Astrocyte (in vitro differentiated cells and primary cell): ENCODE measurements at regions not wholly inside any gene's neighbourhood (a gene's known extent, or its start where the extent isn't known, plus 50 kb on each side); places are given as distances from the start of the nearest gene placed in this dataset.
A peak's percentile ranks its signal among the peaks of the same experiment; 100 is the strongest.

ENCODE experiments used
- DNase-seq: peaks from one replicate; pipeline ENCODE4 v3.0.0-alpha.2; 2010; ENCODE audit warnings: low read depth
- FAIRE-seq: peaks from 2 replicates; lab custom pipeline; 2011; peaks lifted over from hg19 to GRCh38; lab: Jason Lieb, UNC
- H2AFZ ChIP-seq: 2 replicates; pipeline ENCODE4 v1.6.0; 2012; ENCODE audit warnings: low read depth, low read length, inconsistent platforms
- H3K27ac ChIP-seq: 2 replicates; pipeline ENCODE4 v1.5.1; 2011; ENCODE audit warnings: low read depth, low read length, inconsistent platforms
- H3K27me3 ChIP-seq: 2 replicates; pipeline ENCODE4 v1.6.0; 2011; ENCODE audit warnings: low read length, inconsistent platforms; ENCODE audit not compliant: insufficient read depth
- H3K36me3 ChIP-seq: 2 replicates; pipeline ENCODE4 v1.5.1; 2011; ENCODE audit warnings: low read length, inconsistent platforms; ENCODE audit not compliant: insufficient read depth
- H3K4me1 ChIP-seq: 2 replicates; pipeline ENCODE4 v1.5.1; 2011; ENCODE audit warnings: low read length, inconsistent platforms; ENCODE audit not compliant: insufficient read depth
- H3K4me2 ChIP-seq: 2 replicates; pipeline ENCODE4 v1.6.0; 2012; ENCODE audit warnings: low read length, inconsistent platforms
- H3K4me3 ChIP-seq: 2 replicates; pipeline ENCODE4 v1.5.1; 2011; ENCODE audit warnings: low read depth, mild to moderate bottlenecking, low read length, inconsistent platforms; ENCODE audit not compliant: insufficient read depth
- H3K79me2 ChIP-seq: 2 replicates; pipeline ENCODE4 v1.6.0; 2012; ENCODE audit warnings: mild to moderate bottlenecking, low read length, inconsistent platforms; ENCODE audit not compliant: insufficient read depth
- H3K9ac ChIP-seq: 2 replicates; pipeline ENCODE4 v1.6.0; 2012; ENCODE audit warnings: mild to moderate bottlenecking, low read length, inconsistent platforms
- H3K9me3 ChIP-seq: 2 replicates; pipeline ENCODE4 v1.5.1; 2012; ENCODE audit warnings: low read depth, mild to moderate bottlenecking, low read length, inconsistent platforms; ENCODE audit not compliant: insufficient read depth
- H4K20me1 ChIP-seq: 2 replicates; pipeline ENCODE4 v1.6.0; 2012; ENCODE audit warnings: low read length, inconsistent platforms; ENCODE audit not compliant: insufficient read depth
- H3K27ac Mint-ChIP-seq: one replicate; pipeline ENCODE4 v1.8.0; 2021; ENCODE audit warnings: mild to moderate bottlenecking, mixed read lengths; ENCODE audit not compliant: unreplicated experiment
- H3K27me3 Mint-ChIP-seq: one replicate; pipeline ENCODE4 v1.8.0; 2021; ENCODE audit warnings: low read depth, mixed read lengths; ENCODE audit not compliant: unreplicated experiment
- H3K36me3 Mint-ChIP-seq: one replicate; pipeline ENCODE4 v1.8.0; 2021; ENCODE audit warnings: low read depth, mixed read lengths; ENCODE audit not compliant: unreplicated experiment
- H3K4me1 Mint-ChIP-seq: one replicate; pipeline ENCODE4 v1.8.0; 2021; ENCODE audit warnings: low read depth, mixed read lengths; ENCODE audit not compliant: unreplicated experiment
- H3K4me3 Mint-ChIP-seq: one replicate; pipeline ENCODE4 v1.8.0; 2021; ENCODE audit warnings: mild to moderate bottlenecking, moderate library complexity, mixed read lengths; ENCODE audit not compliant: unreplicated experiment
- H3K9me3 Mint-ChIP-seq: one replicate; pipeline ENCODE4 v1.8.0; 2021; ENCODE audit warnings: mild to moderate bottlenecking, mixed read lengths; ENCODE audit not compliant: unreplicated experiment
- CTCF ChIP-seq: IDR thresholded peaks from 2 replicates; pipeline ENCODE4 v1.5.1; 2011; ENCODE audit warnings: low read depth, mild to moderate bottlenecking, inconsistent platforms, low read length, moderate library complexity; ENCODE audit not compliant: insufficient read depth
- EZH2 ChIP-seq: IDR thresholded peaks from 2 replicates; pipeline ENCODE4 v1.6.1; 2012; ENCODE audit warnings: mild to moderate bottlenecking, low read length, inconsistent platforms; ENCODE audit not compliant: insufficient read depth

GRCh38 chrX:64580605-64581004, 185.4 kb upstream of the MTMR8 start:
- no peaks in the 10 kb centered on the region for H4K20me1 ChIP-seq
- H3K27ac ChIP-seq, result no peak overlapping the region
- Mint-ChIP-seq H3K27ac (no peak overlapping the region), H3K36me3 (no peaks in the 10 kb centered on the region), H3K9me3 (no peaks in the 10 kb centered on the region), H3K4me1 (no peaks in the 10 kb centered on the region), H3K27me3 (no peaks in the 10 kb centered on the region), H3K4me3 (no peak overlapping the region)
- H3K27me3 ChIP-seq, result no peaks in the 10 kb centered on the region
- H3K79me2 ChIP-seq, result no peaks in the 10 kb centered on the region
- no peaks in the 10 kb centered on the region for H3K4me1 ChIP-seq
- TF ChIP-seq EZH2 (no peak), CTCF (no peak)
- H3K9ac ChIP-seq, result no peak overlapping the region
- H3K9me3 ChIP-seq, result no peaks in the 10 kb centered on the region
- H3K36me3 ChIP-seq, result no peaks in the 10 kb centered on the region
- FAIRE-seq (no peak), DNase-seq (no peak)
- H2AFZ ChIP-seq, result no peak overlapping the region
- no peak overlapping the region for H3K4me3 ChIP-seq
- H3K4me2 ChIP-seq, result no peak overlapping the region

GRCh38 chrX:64580035-64580434, 184.8 kb upstream of the MTMR8 start:
- no peaks in the 10 kb centered on the region for H4K20me1 ChIP-seq
- TF ChIP-seq CTCF (no peak), EZH2 (no peak)
- no peaks in the 10 kb centered on the region for H3K79me2 ChIP-seq
- H3K4me1 Mint-ChIP-seq, result no peaks in the 10 kb centered on the region
- H3K36me3 ChIP-seq, result no peaks in the 10 kb centered on the region
- DNase-seq, result no peak
- no peak overlapping the region for H2AFZ ChIP-seq
- H3K27me3 Mint-ChIP-seq, result no peaks in the 10 kb centered on the region
- H3K9ac ChIP-seq, result no peak overlapping the region
- H3K27ac Mint-ChIP-seq, result no peak overlapping the region
- no peak for FAIRE-seq
- no peaks in the 10 kb centered on the region for H3K9me3 Mint-ChIP-seq
- no peaks in the 10 kb centered on the region for H3K27me3 ChIP-seq
- H3K9me3 ChIP-seq, result no peaks in the 10 kb centered on the region
- no peak overlapping the region for H3K4me3 Mint-ChIP-seq
- no peak overlapping the region for H3K4me3 ChIP-seq
- H3K27ac ChIP-seq, result no peak overlapping the region
- no peaks in the 10 kb centered on the region for H3K4me1 ChIP-seq
- H3K36me3 Mint-ChIP-seq, result no peaks in the 10 kb centered on the region
- no peak overlapping the region for H3K4me2 ChIP-seq

- H3K4me3 Mint-ChIP-seq, result no peak overlapping the region
- H3K9ac ChIP-seq, result no peak overlapping the region
- TF ChIP-seq EZH2, result no peak
- TF ChIP-seq CTCF, result no peak
- peaks cover 2% of the 10 kb centered on the region for H3K4me1 Mint-ChIP-seq
- FAIRE-seq (peak; percentile 43), DNase-seq (no peak)
- H3K4me1 ChIP-seq, result no peaks in the 10 kb centered on the region
- no peak overlapping the region for H3K27ac Mint-ChIP-seq
- H3K9me3 Mint-ChIP-seq, result peaks cover 4% of the 10 kb centered on the region
- no peaks in the 10 kb centered on the region for H3K9me3 ChIP-seq
- H3K36me3 ChIP-seq, result no peaks in the 10 kb centered on the region
- H3K27me3 Mint-ChIP-seq, result no peaks in the 10 kb centered on the region
- no peaks in the 10 kb centered on the region for H4K20me1 ChIP-seq
- H3K27me3 ChIP-seq, result no peaks in the 10 kb centered on the region
- no peak overlapping the region for H3K4me3 ChIP-seq
- H3K27ac ChIP-seq, result no peak overlapping the region
- H3K36me3 Mint-ChIP-seq, result no peaks in the 10 kb centered on the region
- no peak overlapping the region for H2AFZ ChIP-seq
- no peaks in the 10 kb centered on the region for H3K79me2 ChIP-seq
- no peak overlapping the region for H3K4me2 ChIP-seq
Measured at GRCh38 chrX:64571011-64571410, 175.8 kb upstream of the MTMR8 start.
